B cell (primary cell): ENCODE measurements at regions not wholly inside any gene's neighbourhood (a gene's known extent, or its start where the extent isn't known, plus 50 kb on each side); places are given as distances from the start of the nearest gene placed in this dataset.

Experiments
- ATAC-seq: fragments of 200-7000 bp; cut with Tn5 transposase; one replicate; pipeline ENCODE4 v1.10.0; 2021; ENCODE audit warnings: low read depth, mild to moderate bottlenecking, moderate number of reproducible peaks, moderate library complexity
- CTCF ChIA-PET: fragments of 350-600 bp; sonication (Branson Sonifier 250); formaldehyde crosslinking; loops from one replicate; lab custom pipeline; 2021; ENCODE audit warnings: antibody characterized with exemption, inconsistent platforms; lab: Charles Lee
- POLR2A ChIA-PET: fragments of 350-600 bp; sonication (Branson Sonifier 250); formaldehyde crosslinking; loops from one replicate; lab custom pipeline; 2021; ENCODE audit warnings: antibody characterized with exemption; lab: Charles Lee
- DNase-seq: peaks from one replicate; pipeline ENCODE4 v3.0.0; 2013
- H2AFZ ChIP-seq: 2 replicates; pipeline ENCODE4 v1.6.1; 2012; ENCODE audit warnings: mild to moderate bottlenecking, low read depth, low read length; ENCODE audit not compliant: insufficient read depth, poor library complexity, severe bottlenecking
- H3K27ac ChIP-seq, 2 donors: 1 replicate in 1 of 2; 2 replicates in 1 of 2; pipeline ENCODE4 v1.5.1; 2012 to 2013; ENCODE audit warnings: low read length in 2 of 2, mild to moderate bottlenecking in 2 of 2, moderate library complexity in 1 of 2
- H3K27me3 ChIP-seq, 4 experiments: fragments of 200-600 bp in 1 of 4; sonication (generic) in 1 of 4; replicated peaks in 1 of 4; 1 replicate in 2 of 4; 2 replicates in 2 of 4; pipeline versions ENCODE4 v1.6.1 to v1.7.0; 2013 to 2016; ENCODE audit warnings: low read length in 3 of 4, mild to moderate bottlenecking in 2 of 4, mixed read lengths in 1 of 4, moderate library complexity in 1 of 4; ENCODE audit not compliant: insufficient read depth in 4 of 4, control insufficient read depth in 3 of 4; ENCODE audit errors: control extremely low read depth in 1 of 4
- H3K36me3 ChIP-seq, 2 experiments: replicated peaks in 1 of 2; 1 replicate in 1 of 2; 2 replicates in 1 of 2; pipeline versions ENCODE4 v1.6.1 to v1.7.1; 2013; ENCODE audit warnings: low read length in 1 of 2; ENCODE audit not compliant: insufficient read depth in 2 of 2, control insufficient read depth in 1 of 2; ENCODE audit errors: control extremely low read depth in 1 of 2, extremely low read depth in 1 of 2
- H3K4me1 ChIP-seq, 2 donors: fragments of 200-600 bp in 1 of 2; sonication (generic) in 1 of 2; 1 replicate in 1 of 2; 2 replicates in 1 of 2; pipeline versions ENCODE4 v1.5.1 to v1.6.1; 2013 to 2017; ENCODE audit warnings: low read length in 2 of 2; ENCODE audit not compliant: control insufficient read depth in 2 of 2, insufficient read depth in 2 of 2
- H3K4me2 ChIP-seq: replicated peaks from 2 replicates; pipeline ENCODE3; 2012; ENCODE audit warnings: mild to moderate bottlenecking, low read depth, low read length; ENCODE audit not compliant: poor library complexity, severe bottlenecking
- H3K4me3 ChIP-seq, 5 experiments: fragments of 200-600 bp in 1 of 5; sonication (generic) in 1 of 5; 1 replicate in 3 of 5; 2 replicates in 2 of 5; pipeline versions ENCODE4 v1.5.1 to v1.7.0; 2011 to 2016; ENCODE audit warnings: low read length in 4 of 5, mild to moderate bottlenecking in 4 of 5, low read depth in 2 of 5, control low read depth in 1 of 5, moderate library complexity in 1 of 5; ENCODE audit not compliant: insufficient read depth in 1 of 5; ENCODE audit errors: control extremely low read depth in 1 of 5, extremely low read depth in 1 of 5
- H3K79me2 ChIP-seq: fragments of 200-600 bp; sonication (generic); one replicate; pipeline ENCODE4 v1.6.0; 2016; ENCODE audit warnings: low read length; ENCODE audit not compliant: control insufficient read depth, insufficient read depth
- H3K9ac ChIP-seq: fragments of 200-600 bp; sonication (generic); 2 replicates; pipeline ENCODE4 v1.6.1; 2017; ENCODE audit warnings: mild to moderate bottlenecking, low read length, moderate library complexity
- H3K9me3 ChIP-seq, 3 donors: one replicate each; pipeline versions ENCODE4 v1.6.1 to v1.7.1; 2013; ENCODE audit warnings: low read length in 2 of 3; ENCODE audit not compliant: control insufficient read depth in 2 of 3, insufficient read depth in 1 of 3; ENCODE audit errors: control extremely low read depth in 1 of 3
- H4K20me1 ChIP-seq: 2 replicates; pipeline ENCODE4 v1.6.0; 2012; ENCODE audit warnings: mild to moderate bottlenecking, low read length; ENCODE audit not compliant: insufficient read depth, control insufficient read depth, poor library complexity, severe bottlenecking
- H3K27ac Mint-ChIP-seq: one replicate; pipeline ENCODE4 v1.8.0; 2021; ENCODE audit warnings: mixed read lengths
- H3K27me3 Mint-ChIP-seq: one replicate; pipeline ENCODE4 v1.8.0; 2021; ENCODE audit warnings: mixed read lengths
- H3K4me1 Mint-ChIP-seq: one replicate; pipeline ENCODE4 v1.8.0; 2021; ENCODE audit warnings: mixed read lengths
- H3K4me3 Mint-ChIP-seq: one replicate; pipeline ENCODE4 v1.8.0; 2021; ENCODE audit warnings: mixed read lengths
- H3K9me3 Mint-ChIP-seq: one replicate; pipeline ENCODE4 v1.8.0; 2022; ENCODE audit warnings: mixed read lengths; ENCODE audit not compliant: insufficient read depth
- EZH2 ChIP-seq: IDR thresholded peaks from 2 replicates; pipeline ENCODE4 v1.6.1; 2012; ENCODE audit warnings: borderline replicate concordance, low read depth, mild to moderate bottlenecking, moderate library complexity, low read length; ENCODE audit not compliant: insufficient read depth, poor library complexity, severe bottlenecking
- WGBS: methylation state at CpG from one replicate; pipeline ENCODE4 v1.1.5; 2013; ENCODE audit warnings: missing lambda C conversion rate; ENCODE audit not compliant: insufficient coverage; 5-methylcytosine and 5-hydroxymethylcytosine counted together
- intact Hi-C: fragments of 100-400 bp; cut with micrococcal nuclease; formaldehyde crosslinking; loops from one replicate; pipeline ENCODE4 v1.10.0; 2022
- TF ChIP-seq, protein P1 (sequence below): fragments of 200-600 bp; IDR thresholded peaks from one replicate; pipeline ENCODE4 v1.8.0; 2022; ENCODE audit warnings: antibody characterized with exemption, mild to moderate bottlenecking

DNA sequence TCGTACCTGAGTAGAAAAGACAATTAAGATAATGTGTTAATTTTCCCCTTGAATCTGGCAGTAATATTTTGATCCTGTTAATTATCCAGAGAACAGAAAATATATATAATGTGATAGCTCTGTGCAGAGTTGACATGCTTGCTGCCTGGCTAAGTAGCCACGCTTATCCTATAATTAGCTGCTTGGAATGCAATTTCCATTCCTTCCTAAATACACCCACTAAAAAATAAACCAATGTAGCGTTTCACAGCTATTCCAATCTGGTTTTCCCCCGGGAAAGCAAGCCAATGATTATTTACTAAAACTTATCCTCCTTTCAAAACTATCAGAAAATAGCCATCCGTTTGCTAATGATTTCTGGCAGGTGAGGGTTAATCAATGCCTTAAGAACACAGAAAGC lies 134.5 kb upstream of the IRX5 start:
- no peak overlapping the region for H3K4me2 ChIP-seq
- H3K36me3 ChIP-seq: no peaks in the 10 kb centered on the region
- H3K4me1 ChIP-seq: no peaks in the 10 kb centered on the region
- Mint-ChIP-seq H3K27ac (no peak overlapping the region), H3K4me1 (no peaks in the 10 kb centered on the region), H3K9me3 (peaks cover 6% of the 10 kb centered on the region), H3K27me3 (no peaks in the 10 kb centered on the region), H3K4me3 (no peak overlapping the region)
- WGBS: 69% methylated on average over 3 of the region's 5 CpGs
- ATAC-seq (no peak), DNase-seq (no peak)
- TF ChIP-seq, protein P1, sequence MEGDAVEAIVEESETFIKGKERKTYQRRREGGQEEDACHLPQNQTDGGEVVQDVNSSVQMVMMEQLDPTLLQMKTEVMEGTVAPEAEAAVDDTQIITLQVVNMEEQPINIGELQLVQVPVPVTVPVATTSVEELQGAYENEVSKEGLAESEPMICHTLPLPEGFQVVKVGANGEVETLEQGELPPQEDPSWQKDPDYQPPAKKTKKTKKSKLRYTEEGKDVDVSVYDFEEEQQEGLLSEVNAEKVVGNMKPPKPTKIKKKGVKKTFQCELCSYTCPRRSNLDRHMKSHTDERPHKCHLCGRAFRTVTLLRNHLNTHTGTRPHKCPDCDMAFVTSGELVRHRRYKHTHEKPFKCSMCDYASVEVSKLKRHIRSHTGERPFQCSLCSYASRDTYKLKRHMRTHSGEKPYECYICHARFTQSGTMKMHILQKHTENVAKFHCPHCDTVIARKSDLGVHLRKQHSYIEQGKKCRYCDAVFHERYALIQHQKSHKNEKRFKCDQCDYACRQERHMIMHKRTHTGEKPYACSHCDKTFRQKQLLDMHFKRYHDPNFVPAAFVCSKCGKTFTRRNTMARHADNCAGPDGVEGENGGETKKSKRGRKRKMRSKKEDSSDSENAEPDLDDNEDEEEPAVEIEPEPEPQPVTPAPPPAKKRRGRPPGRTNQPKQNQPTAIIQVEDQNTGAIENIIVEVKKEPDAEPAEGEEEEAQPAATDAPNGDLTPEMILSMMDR: no peak
- no peak for TF ChIP-seq EZH2
- H4K20me1 ChIP-seq: no peaks in the 10 kb centered on the region
- intact Hi-C loops: no loop called here
- H3K27ac ChIP-seq: no peak overlapping the region
- no peaks in the 10 kb centered on the region for H3K27me3 ChIP-seq
- no peaks in the 10 kb centered on the region for H3K79me2 ChIP-seq
- no peak overlapping the region for H2AFZ ChIP-seq
- no peak overlapping the region for H3K9ac ChIP-seq
- ChIA-PET POLR2A (no interaction called here), CTCF (no interaction called here)
- H3K4me3 ChIP-seq: no peak overlapping the region
- peaks cover 0 to 4% (median 1%) of the 10 kb centered on the region in 3 donors for H3K9me3 ChIP-seq

DNA sequence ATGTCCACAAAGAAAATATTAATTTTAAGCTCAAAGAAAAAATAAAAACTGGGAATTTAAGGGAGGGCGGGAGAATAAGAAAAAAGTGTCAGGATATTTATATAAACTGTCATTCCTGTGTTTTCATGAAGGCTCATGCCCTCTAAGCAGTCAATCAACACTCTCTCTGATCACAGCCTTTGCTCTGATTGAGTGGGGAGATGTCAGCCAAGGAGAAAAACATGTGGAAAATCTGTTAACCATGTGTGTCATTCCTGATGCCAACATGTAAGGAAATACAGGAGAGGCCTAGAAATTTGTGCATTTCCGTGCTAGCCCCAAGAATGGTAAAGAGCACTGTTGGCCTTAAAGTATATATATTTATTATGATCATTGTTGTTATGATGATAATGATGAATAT lies 137.9 kb upstream of the IRX5 start:
- H3K9me3 Mint-ChIP-seq: no peaks in the 10 kb centered on the region
- no peak for ATAC-seq
- intact Hi-C loops: no loop called here

More for the DNA sequence above, 137.9 kb upstream of the IRX5 start:
- no peak for DNase-seq
- no peaks in the 10 kb centered on the region for H3K27me3 ChIP-seq
- no peak for TF ChIP-seq EZH2
- TF ChIP-seq, protein P1: no peak
- H3K9me3 ChIP-seq: peaks cover 0 to 2% (median 1%) of the 10 kb centered on the region in 3 donors
- ChIA-PET POLR2A (no interaction called here), CTCF (no interaction called here)
- Mint-ChIP-seq H3K4me3 (no peak overlapping the region), H3K4me1 (no peaks in the 10 kb centered on the region), H3K27me3 (no peaks in the 10 kb centered on the region), H3K27ac (no peak overlapping the region)
- H3K4me2 ChIP-seq: no peak overlapping the region
- whole genome bisulfite sequencing: no CpG with 5 or more reads among the region's 2 CpGs
- no peak overlapping the region for H2AFZ ChIP-seq
- H3K4me1 ChIP-seq: no peaks in the 10 kb centered on the region
- no peak overlapping the region for H3K4me3 ChIP-seq
- no peak overlapping the region for H3K27ac ChIP-seq
- no peaks in the 10 kb centered on the region for H3K36me3 ChIP-seq
- no peaks in the 10 kb centered on the region for H4K20me1 ChIP-seq
- no peaks in the 10 kb centered on the region for H3K79me2 ChIP-seq
- H3K9ac ChIP-seq: no peak overlapping the region
